ES-I3 (cell line): ENCODE measurements at regions not wholly inside any gene's neighbourhood (a gene's known extent, or its start where the extent isn't known, plus 50 kb on each side); places are given as distances from the start of the nearest gene placed in this dataset.
A peak's percentile ranks its signal among the peaks of the same experiment; 100 is the strongest.
"Not testable (repeated sequence)": the region's sequence is repeated elsewhere in the genome, so short reads cannot be mapped to it uniquely, and the experiment has no call there.

ENCODE experiments used
- H3K36me3 ChIP-seq: 2 replicates; pipeline ENCODE4 v1.6.1; 2013; ENCODE audit warnings: mild to moderate bottlenecking, low read length, control low read depth, moderate library complexity; ENCODE audit not compliant: insufficient read depth
- H3K4me1 ChIP-seq: 2 replicates; pipeline ENCODE4 v1.6.1; 2013; ENCODE audit warnings: mild to moderate bottlenecking, control low read depth, low read length; ENCODE audit not compliant: insufficient read depth
- H3K9ac ChIP-seq: 2 replicates; pipeline ENCODE4 v1.6.1; 2013; ENCODE audit warnings: low read depth, mild to moderate bottlenecking, low read length, moderate library complexity
- H3K9me3 ChIP-seq: 2 replicates; pipeline ENCODE4 v1.6.1; 2013; ENCODE audit warnings: mild to moderate bottlenecking, low read length, moderate library complexity; ENCODE audit not compliant: control insufficient read depth, insufficient read depth

DNA sequence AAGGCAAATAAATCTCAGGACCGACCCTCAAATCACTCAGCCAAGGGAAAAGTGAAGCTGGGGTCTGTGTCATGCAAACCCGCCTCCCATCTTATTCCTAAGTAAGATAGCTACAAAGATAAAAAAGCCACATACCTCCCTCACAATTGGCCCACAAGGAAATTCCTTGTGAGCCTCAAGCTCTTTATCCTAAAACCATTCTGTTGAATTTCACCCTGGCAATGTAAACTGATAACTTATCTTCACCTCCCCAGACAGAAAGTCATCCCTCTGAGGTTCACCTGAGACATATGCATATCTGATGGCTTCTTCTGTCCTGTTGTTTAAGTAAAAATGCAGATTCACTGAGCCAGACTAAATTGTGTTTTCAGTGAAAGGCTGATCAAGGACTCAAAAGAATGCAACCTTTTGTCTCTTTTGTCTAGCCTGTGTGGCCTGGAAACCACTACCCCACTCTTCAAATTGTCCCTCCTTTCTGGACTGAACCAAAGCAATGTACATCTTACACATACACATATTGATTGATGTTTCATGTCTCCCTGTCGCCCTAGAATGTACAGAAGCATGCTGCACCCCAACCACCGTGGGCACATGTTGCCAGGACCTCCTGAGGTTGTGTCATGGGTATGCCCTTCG, 91.3 kb downstream of the MFAP3L start:
- no peak overlapping the region for H3K9ac ChIP-seq
- no peaks in the 10 kb centered on the region for H3K36me3 ChIP-seq
- H3K9me3 ChIP-seq = no peaks in the 10 kb centered on the region
- peaks cover 15% of the 10 kb centered on the region; the same call in 1 of the 2 replicates for H3K4me1 ChIP-seq

DNA sequence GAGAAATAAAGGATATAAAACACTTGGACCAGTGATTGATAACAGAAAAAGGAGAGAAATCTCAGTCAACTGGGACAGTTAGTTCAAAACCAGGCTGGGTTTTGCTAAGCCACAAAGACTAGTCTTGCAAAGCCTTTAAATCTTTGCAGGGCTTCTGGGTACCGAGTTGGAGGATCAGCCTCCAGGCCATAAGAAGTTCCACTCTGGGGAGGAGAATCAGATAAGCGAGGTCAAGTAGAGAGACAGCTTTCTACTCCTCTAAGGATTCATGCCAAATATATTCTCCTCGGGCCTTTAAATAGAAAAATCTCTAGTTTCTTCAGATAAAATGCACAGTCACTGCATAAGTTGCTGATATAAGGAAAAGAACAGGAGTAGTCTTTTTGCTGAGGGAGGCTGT, 92.7 kb downstream of the MFAP3L start:
- Histone ChIP-seq H3K4me1 (peaks cover 20% of the 10 kb centered on the region; the same call in 1 of the 2 replicates), H3K36me3 (no peaks in the 10 kb centered on the region), H3K9ac (no peak overlapping the region)

DNA sequence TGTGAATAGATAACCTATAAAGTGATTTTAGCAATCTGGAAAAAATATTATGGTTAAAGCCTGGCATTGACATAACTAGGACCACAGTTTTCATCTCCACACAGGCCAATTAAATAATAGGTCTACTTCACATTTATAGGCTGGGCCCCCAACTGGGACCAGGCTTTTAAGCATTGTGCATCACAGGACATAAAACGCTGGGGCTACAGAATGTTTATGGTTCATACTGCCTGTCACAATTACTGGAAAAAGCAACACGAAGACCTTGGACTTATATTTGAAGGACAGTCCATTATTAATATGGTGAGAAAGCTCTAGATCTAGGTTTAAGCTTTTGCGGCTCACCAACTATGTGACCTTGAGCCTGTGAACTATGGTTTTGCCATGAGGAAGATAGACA, 94.2 kb downstream of the MFAP3L start:
- H3K9me3 ChIP-seq = no peaks in the 10 kb centered on the region
- H3K36me3 ChIP-seq = no peaks in the 10 kb centered on the region
- peaks cover 20% of the 10 kb centered on the region for H3K4me1 ChIP-seq
- no peak overlapping the region for H3K9ac ChIP-seq

More for the DNA sequence above, 92.7 kb downstream of the MFAP3L start:
- H3K9me3 ChIP-seq = no peaks in the 10 kb centered on the region

DNA sequence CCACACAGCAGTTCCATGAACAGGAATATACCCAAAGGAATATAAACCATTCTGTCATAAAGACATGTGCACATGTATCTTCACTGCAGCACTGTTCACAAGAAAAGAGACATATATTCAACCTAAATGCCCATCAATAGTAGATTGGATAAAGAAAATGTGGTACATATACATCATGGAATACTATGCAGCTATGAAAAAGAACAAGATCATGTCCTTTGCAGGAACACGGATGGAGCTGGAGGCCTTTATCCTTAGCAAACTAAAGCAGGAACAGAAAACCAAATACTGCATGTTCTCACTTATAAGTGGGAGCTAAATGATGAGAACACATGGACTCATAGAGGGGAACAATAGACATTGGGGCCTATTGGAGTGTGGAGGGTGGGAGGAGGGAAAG, 95.4 kb downstream of the MFAP3L start:
- H3K36me3 ChIP-seq, H3K9ac ChIP-seq, H3K9me3 ChIP-seq: not testable (repeated sequence)
- peaks cover 21% of the 10 kb centered on the region for H3K4me1 ChIP-seq

DNA sequence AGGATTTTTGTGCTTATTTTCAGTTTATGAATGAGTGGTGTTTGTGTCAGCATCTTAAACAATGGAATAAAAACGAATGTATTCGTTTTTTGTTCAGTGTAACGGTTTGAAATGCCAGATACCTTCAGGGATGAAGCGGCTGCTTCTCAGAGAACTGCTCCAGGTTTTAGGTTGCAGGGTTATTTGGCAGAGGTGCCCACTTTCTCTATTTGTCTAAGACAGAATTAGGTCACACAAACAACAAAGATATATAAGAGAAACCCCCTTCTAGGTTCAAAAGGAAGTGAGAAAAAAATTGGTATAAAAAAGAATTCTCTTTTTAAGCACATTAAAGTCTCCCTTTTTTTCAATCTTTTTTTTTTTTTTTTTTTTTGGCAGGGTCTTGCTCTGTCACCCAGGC, 98.9 kb downstream of the MFAP3L start:
- H3K4me1 ChIP-seq = peaks cover 15% of the 10 kb centered on the region
- H3K9me3 ChIP-seq = no peaks in the 10 kb centered on the region
- H3K9ac ChIP-seq = no peak overlapping the region
- no peaks in the 10 kb centered on the region for H3K36me3 ChIP-seq

DNA sequence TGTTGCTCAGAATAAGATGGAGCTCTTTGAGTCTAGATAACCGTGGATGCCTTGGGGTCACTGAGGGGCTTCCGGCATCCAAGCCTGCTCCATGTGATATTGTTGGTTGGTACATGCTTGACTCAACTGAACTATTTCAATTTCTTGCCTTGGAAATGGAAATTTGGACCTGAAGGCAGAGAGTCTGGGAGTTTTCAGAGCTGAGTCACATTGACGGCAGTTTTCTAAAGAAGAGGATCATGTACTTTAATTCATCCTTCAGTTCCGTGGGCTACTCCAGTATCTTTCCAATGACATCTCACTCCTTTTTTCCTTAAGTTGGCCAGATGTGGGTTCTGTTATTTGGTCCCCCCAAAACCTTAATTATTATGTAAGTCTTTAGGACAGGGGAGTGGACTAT, 100.5 kb downstream of the MFAP3L start:
- peaks cover 28% of the 10 kb centered on the region for H3K4me1 ChIP-seq
- H3K36me3 ChIP-seq = no peaks in the 10 kb centered on the region
- no peak overlapping the region for H3K9ac ChIP-seq
- H3K9me3 ChIP-seq = no peaks in the 10 kb centered on the region

DNA sequence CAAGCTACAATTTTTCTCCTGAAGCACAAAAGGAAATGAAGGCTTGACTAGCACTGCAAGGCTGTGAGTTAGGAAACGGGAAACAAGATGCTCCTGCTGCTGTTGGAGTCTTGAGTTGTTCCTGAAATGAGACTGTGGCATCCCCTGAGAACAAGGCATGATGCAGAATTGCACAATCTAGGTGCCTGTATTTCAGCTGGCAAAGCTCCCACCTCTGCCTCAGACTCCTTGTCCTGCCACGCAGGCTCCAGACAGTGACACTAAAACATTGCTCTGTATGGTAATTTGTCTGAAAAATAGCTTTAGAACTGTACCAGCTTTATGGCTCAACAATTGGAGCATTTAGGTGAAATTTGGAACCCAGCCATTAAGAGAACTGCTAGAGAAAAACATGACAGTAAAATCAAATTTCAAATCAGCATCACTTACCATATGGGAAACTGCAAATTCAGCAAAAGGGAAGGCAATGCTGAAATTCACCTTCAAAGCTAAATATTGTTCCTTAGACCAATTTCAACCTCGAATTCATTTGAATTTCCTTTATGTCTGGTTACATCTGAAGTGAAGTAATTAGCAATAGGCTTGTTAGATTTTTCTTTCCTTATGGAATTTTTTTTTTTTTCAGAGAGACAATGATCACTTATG, 103.4 kb downstream of the MFAP3L start:
- Histone ChIP-seq H3K9me3 (peaks cover 3% of the 10 kb centered on the region; the same call in 1 of the 2 replicates), H3K4me1 (peaks cover 46% of the 10 kb centered on the region), H3K9ac (no peak overlapping the region), H3K36me3 (no peaks in the 10 kb centered on the region)

DNA sequence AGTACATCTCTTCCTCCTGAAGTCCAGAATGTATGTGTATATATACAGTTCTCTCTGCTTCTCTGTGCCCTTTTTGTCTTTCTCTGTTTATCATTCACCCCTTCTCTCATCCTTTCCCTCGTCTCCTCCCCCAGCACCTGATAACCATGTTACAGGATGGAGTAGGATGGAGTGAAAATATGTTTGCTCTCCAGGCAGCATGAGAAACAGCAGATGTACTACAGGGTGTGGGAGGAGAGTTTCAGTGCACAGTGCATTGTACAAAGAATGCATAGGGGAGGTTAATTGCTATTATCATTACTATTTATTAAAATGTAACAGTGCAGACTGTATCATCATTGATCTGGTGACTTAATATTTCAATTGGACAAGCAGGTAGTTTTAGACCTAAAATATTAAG, 104.5 kb downstream of the MFAP3L start:
- peaks cover 3% of the 10 kb centered on the region; the same call in 1 of the 2 replicates for H3K36me3 ChIP-seq
- H3K9me3 ChIP-seq = peaks cover 11% of the 10 kb centered on the region
- peaks cover 46% of the 10 kb centered on the region for H3K4me1 ChIP-seq
- H3K9ac ChIP-seq = no peak overlapping the region

DNA sequence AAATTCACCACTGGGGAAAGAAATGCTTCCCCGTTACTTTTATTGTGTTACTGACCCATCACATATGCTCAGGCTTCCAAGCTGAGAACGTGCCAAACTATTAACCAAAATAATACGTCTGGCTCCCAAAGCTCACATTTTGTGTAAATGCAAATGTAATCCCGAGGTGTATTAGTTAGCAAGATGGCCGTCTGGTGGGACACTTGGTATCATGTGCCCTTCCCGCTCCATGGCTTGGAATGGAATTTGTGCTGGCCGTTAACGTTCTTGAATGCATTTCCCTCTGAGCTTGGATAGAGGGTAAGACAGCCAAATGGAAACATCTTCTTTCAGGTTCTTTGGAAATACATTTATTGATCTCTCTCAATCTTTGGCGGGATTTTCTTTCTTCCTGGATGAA, 105.0 kb downstream of the MFAP3L start:
- H3K36me3 ChIP-seq = peaks cover 3% of the 10 kb centered on the region; the same call in 1 of the 2 replicates
- H3K9ac ChIP-seq = no peak overlapping the region
- H3K9me3 ChIP-seq = peaks cover 16% of the 10 kb centered on the region
- H3K4me1 ChIP-seq = peaks cover 46% of the 10 kb centered on the region

DNA sequence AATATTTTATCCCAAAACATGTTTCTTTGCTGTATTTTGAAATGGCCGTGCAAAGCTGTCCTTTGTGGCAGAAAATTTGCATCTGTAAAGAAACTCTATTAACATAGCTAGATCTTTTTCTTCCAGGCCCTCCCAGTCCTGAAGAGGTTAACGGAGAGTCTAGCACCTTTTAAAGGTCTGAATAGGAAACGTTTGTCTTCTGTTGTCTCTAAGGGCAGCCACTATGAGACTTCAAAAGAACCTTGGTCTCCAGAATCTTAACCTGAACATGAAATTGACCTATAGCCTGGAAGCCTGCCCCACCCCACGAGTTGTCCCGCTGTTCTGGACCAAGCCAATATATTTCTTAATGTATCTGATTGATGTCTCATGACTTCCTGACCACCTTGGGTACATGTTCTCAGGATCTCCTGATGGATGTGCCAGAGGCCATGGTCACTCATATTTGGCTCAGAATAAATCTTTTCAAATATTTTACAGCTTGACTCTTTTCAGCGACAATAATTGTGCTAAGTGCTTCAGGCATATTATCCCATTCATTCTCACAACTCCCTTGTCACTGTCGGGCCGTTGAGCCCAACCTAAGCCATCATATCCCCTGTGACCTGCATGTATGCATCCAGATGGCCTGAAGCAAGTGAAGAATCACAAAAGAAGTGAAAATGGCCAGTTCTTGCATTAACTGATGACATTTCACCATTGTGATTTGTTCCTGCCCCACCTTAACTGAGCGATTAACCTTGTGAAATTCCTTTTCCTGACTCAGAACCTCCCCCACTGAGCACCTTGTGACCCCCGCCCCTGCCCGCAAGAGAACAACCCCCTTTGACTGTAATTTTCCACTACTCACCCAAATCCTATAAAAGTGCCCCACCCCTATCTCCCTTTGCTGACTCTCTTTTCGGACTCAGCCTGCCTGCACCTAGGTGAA, 106.7 kb downstream of the MFAP3L start:
- Histone ChIP-seq H3K9me3 (peaks cover 18% of the 10 kb centered on the region), H3K4me1 (peaks cover 41% of the 10 kb centered on the region), H3K9ac (peak overlapping the region; percentile 34)
- H3K36me3 ChIP-seq = not testable (repeated sequence)

DNA sequence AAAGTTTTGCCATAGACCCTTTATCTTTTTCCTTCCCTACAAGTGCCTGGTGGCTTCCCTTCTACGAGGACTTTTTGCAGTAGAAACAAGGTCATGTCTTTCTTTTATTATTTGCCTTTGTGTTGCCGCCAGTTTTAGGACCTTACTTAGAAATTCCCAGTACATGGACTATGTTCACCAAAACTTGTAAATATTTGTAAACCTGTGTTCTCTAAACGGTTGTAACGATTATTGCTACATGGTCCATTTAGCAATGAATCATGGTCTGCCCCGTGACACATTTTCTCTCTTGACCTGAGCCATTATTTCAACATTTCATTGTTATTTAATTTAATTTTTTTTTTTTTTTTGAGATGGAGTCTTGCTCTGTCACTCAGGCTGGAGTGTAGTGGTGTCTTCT, 110.7 kb downstream of the MFAP3L start:
- H3K9me3 ChIP-seq = peaks cover 21% of the 10 kb centered on the region
- H3K4me1 ChIP-seq = peaks cover 22% of the 10 kb centered on the region
- H3K9ac ChIP-seq = no peak overlapping the region
- H3K36me3 ChIP-seq = peaks cover 3% of the 10 kb centered on the region; the same call in 1 of the 2 replicates

DNA sequence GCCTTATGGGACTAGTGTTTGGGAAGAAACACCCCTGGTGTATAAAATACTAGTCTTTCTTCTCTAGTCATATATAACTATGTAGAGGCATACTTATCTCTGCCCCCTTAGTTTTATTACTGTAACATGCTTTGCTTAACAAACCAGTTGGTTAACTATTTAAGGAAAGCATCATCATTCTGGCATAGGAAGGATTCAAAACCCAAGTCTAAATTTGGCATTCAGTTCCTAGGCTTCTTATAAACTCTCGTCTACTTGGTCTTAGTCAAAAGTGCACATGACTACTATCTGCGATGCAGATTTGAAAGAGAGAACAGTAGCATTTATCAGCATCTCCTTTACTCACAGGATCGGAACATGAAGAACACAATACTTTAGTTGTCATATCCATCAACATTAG, 111.3 kb downstream of the MFAP3L start:
- peaks cover 21% of the 10 kb centered on the region for H3K9me3 ChIP-seq
- H3K4me1 ChIP-seq = peaks cover 20% of the 10 kb centered on the region
- no peak overlapping the region for H3K9ac ChIP-seq
- H3K36me3 ChIP-seq = peaks cover 3% of the 10 kb centered on the region; the same call in 1 of the 2 replicates

DNA sequence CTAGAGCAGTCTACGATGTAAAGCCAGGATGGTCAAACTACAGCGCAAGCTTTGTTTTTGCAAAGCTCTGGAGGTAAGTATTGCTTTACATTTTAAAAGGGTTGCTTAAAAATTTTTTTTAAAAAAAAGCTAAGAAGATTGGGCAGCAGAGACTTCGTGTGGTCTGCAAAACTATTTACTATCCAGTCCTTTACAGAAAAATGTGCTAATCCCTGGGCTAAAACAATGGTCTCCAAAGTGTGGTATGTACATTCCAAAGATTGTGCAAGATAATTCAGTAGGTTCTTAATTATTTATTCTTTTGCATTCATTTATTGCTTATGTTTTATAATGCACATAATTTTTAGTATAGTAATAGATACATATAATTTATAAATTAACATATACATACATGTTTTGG, 113.2 kb downstream of the MFAP3L start:
- Histone ChIP-seq H3K9ac (no peak overlapping the region), H3K4me1 (peaks cover 6% of the 10 kb centered on the region), H3K36me3 (peaks cover 3% of the 10 kb centered on the region; the same call in 1 of the 2 replicates), H3K9me3 (peaks cover 20% of the 10 kb centered on the region)

DNA sequence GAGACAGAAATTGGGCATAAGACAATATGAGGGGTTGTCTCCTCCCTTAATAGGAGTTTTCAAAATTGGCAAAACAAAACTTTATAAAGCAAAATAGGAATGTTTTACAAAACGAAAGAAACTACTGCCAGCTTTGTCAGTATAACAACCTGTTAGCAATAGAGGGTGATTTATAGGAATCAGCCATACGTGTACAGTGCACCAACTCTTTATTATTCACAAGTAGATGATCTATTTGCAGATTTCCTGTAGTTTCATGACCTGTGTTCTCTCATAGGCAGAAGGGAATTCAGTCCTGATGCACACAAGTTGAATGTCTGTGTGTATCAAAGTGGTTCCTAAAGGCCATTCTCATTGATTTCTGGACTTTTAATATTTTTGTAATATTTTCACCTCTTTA, 116.3 kb downstream of the MFAP3L start:
- Histone ChIP-seq H3K36me3 (no peaks in the 10 kb centered on the region), H3K4me1 (peaks cover 5% of the 10 kb centered on the region; the same call in 1 of the 2 replicates), H3K9me3 (peaks cover 5% of the 10 kb centered on the region), H3K9ac (no peak overlapping the region)
